HL-60 (cell line): ENCODE measurements at regions not wholly inside any gene's neighbourhood (a gene's known extent, or its start where the extent isn't known, plus 50 kb on each side); places are given as distances from the start of the nearest gene placed in this dataset.
"Not testable (repeated sequence)": the region's sequence is repeated elsewhere in the genome, so short reads cannot be mapped to it uniquely, and the experiment has no call there.

Source experiments
- DNase-seq, 2 experiments: peaks; one replicate each; pipeline ENCODE4 v3.0.0-alpha.2; 2010 to 2020; ENCODE audit warnings: low read depth in 1 of 2, low spot score in 1 of 2
- H3K27ac ChIP-seq: fragments of 250-450 bp; sonication (Bioruptor Pico); replicated peaks from 2 replicates; pipeline ENCODE4 v1.5.1; 2020; ENCODE audit warnings: mild to moderate bottlenecking, moderate library complexity
- H3K27me3 ChIP-seq: fragments of 250-450 bp; sonication (Bioruptor Pico); 2 replicates; pipeline ENCODE4 v1.5.1; 2021; ENCODE audit warnings: mild to moderate bottlenecking, moderate library complexity; ENCODE audit not compliant: insufficient read depth, poor library complexity, severe bottlenecking
- H3K4me3 ChIP-seq: replicated peaks from 2 replicates; pipeline ENCODE4 v1.5.1; 2011; ENCODE audit warnings: mild to moderate bottlenecking, control low read depth, low read length; ENCODE audit not compliant: insufficient read depth
- CTCF ChIP-seq: IDR thresholded peaks from one replicate; pipeline ENCODE4 v1.5.1; 2011; ENCODE audit warnings: low read length, control low read depth, inconsistent platforms; ENCODE audit not compliant: insufficient read depth
- GABPA ChIP-seq: IDR thresholded peaks from 2 replicates; pipeline ENCODE4 v1.6.1; 2012; ENCODE audit warnings: low read depth
- POLR2AphosphoS5 ChIP-seq: IDR thresholded peaks from 2 replicates; pipeline ENCODE4 v1.6.1; 2012; ENCODE audit warnings: low read depth
- REST ChIP-seq: IDR thresholded peaks from 2 replicates; pipeline ENCODE4 v1.6.1; 2012; ENCODE audit warnings: low read depth; ENCODE audit not compliant: insufficient replicate concordance
- SPI1 ChIP-seq: IDR thresholded peaks from 2 replicates; pipeline ENCODE4 v1.6.1; 2012; ENCODE audit warnings: low read depth, mild to moderate bottlenecking, borderline replicate concordance

DNA sequence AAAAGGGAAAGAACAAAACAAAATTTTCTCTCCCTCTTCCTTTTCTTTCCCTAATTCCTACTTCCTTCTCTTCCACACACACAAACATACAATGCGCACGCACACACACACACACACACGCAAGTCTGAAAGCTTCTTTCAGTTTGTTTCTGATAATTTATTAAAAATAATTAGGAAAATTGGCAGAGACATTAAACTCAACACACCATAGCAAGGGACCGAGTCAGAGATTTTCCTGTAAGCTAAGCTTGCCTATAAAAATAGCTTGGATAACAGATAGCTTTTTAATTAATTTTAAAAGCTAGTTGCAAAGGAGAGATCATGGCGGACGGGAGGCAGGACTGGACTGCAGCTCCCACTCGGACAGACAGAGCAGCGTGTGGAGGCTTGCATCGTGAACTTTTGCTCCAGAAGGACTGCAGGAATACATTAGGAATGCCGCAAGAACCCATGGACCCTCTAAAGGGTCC lies 92.6 kb upstream of the MAPK10 start:
- H3K27ac ChIP-seq, result no peak overlapping the region
- no peak for TF ChIP-seq GABPA
- TF ChIP-seq SPI1, result no peak
- no peak for TF ChIP-seq CTCF
- TF ChIP-seq REST, result no peak
- TF ChIP-seq POLR2AphosphoS5, result no peak
- H3K27me3 ChIP-seq, result no peaks in the 10 kb centered on the region
- no peak overlapping the region for H3K4me3 ChIP-seq
- DNase-seq, result no peak

GRCh38 chr4:86452924-86453531 lies 93.2 kb upstream of the MAPK10 start:
- Histone ChIP-seq H3K27ac (no peak overlapping the region), H3K4me3 (no peak overlapping the region), H3K27me3 (no peaks in the 10 kb centered on the region)
- no peak for TF ChIP-seq SPI1
- TF ChIP-seq REST, result no peak
- TF ChIP-seq POLR2AphosphoS5, result no peak
- no peak for TF ChIP-seq GABPA
- no peak for TF ChIP-seq CTCF
- DNase-seq, result no peak

DNA sequence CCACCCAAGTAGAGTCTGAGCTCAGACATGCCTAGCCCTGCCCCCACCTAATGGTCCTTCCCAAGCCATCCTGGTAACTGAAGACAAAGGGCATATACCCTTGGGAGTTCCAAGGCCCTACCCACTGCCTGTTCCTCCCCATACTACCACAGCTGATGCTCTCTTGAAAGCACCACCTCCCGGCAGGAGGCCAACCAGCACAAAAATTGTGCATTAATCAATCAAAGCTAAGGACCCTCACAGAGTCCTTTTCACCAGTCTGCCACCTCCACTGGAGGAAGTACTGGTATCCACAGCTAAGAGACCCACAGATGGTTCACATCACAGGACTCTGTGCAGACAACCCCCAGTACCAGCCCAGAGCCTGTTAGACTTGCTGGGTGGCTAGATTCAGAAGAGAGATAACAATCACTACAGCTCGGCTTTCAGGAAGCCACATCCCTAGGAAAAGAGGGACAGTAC lies 93.8 kb upstream of the MAPK10 start:
- H3K27me3 ChIP-seq, H3K27ac ChIP-seq, DNase-seq, H3K4me3 ChIP-seq: not testable (repeated sequence)

DNA sequence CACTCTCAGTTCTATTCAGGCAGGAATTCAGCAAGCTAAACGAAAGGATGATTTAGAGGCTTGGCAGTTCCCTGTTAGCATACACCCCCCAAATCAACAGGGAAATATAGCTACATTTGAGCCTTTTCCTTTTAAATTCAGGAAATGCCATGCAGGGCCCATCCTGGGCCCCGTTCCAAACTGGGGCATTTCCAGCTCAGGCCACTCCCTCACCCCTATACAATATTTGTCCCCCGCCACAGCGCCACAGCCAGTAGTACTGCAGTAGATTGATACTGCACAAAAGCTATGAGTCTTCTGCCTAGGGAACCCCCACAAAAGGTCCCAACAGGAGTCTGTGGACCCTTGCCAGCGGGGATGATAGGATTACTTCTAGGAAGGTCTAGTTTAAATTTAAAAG lies 102.0 kb upstream of the MAPK10 start:
- Histone ChIP-seq H3K4me3 (no peak overlapping the region), H3K27ac (no peak overlapping the region), H3K27me3 (no peaks in the 10 kb centered on the region)
- TF ChIP-seq GABPA (no peak), SPI1 (no peak), POLR2AphosphoS5 (no peak), CTCF (no peak), REST (no peak)
- no peak for DNase-seq
